ENCODE measurements at regions not wholly inside any gene's neighbourhood (a gene's known extent, or its start where the extent isn't known, plus 50 kb on each side); places are given as distances from the start of the nearest gene placed in this dataset.
A peak's percentile ranks its signal among the peaks of the same experiment; 100 is the strongest.
"Not testable (repeated sequence)": the region's sequence is repeated elsewhere in the genome, so short reads cannot be mapped to it uniquely, and the experiment has no call there.

DNA sequence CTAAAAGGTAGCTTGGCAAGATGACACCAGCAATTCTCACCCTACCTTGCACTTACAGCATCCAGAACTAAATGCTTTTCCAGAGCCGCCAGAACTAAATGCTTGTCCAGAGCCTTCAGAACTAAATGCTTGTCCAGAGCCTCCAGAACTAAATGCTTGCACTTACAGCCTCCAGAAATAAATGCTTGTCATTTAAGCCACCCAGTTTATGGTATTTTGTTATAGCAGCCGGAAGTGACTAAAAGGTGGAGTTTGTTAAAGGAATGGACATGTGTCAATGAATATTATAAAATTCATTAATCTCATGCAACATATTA lies 133.5 kb downstream of the GPX5 start:
- no peak for DNase-seq

GRCh38 chr6:28661097-28661713 lies 135.5 kb downstream of the GPX5 start:
- DNase-seq: no peak

GRCh38 chr6:28664870-28665396 lies 139.3 kb downstream of the GPX5 start:
- no peak for DNase-seq

DNA sequence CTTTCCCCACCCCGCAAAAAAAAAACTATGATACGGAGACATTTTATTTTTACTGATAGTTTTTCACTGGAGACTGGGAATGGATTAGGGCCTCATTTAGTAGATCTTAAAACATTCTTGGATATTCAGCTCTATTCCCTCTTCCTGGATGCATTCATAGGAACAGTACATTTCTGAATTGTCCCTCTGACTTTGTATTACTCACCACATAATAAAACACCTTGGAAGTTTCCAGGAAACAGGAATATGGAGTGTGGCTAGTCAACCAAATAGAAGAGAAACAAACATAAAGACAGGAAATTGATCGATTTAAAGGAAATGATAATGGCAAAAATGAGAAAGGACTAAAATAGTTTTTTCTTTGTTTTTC lies 147.7 kb downstream of the GPX5 start:
- no peak for DNase-seq

DNA sequence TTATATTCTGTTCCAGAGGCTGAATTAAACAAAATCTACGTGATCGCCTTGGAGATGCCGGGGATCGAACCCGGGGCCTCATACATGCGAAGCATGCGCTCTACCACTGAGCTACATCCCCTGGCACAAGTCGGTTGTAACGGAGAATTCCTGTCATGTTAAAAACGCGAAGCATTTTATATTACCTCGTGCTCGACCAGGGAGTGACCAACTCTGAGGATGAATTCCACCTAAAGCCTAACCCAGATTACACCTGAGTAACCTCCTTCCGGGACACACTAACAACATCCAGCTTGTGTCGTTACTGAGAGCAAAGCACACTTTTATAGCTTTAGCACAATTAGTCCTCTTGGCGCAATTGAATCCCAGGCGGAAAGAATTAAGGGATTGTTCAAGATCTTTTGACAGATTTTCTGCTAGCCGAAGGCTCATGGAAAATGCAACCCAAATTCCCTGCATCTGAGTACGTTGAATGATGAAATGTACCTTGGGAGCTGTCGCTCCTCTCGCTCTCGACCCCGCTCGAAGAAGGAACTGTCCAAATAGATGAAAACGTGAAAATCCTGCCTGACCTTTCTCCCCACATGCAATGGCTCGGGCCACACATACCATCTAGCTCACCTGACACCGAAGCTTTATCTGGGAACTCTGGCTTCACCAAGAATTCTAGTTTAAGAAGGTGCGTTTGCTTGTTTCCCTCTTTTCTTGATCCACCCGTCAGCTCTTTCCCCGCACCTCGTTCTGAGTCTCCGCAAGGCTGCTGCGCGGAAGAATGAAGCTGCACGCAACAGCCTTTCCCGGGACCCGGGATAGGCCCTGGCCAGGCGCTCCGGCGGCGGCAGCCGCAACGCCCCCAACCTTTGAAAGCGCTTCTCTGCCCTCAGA lies 148.3 kb downstream of the GPX5 start:
- no peak for DNase-seq

DNA sequence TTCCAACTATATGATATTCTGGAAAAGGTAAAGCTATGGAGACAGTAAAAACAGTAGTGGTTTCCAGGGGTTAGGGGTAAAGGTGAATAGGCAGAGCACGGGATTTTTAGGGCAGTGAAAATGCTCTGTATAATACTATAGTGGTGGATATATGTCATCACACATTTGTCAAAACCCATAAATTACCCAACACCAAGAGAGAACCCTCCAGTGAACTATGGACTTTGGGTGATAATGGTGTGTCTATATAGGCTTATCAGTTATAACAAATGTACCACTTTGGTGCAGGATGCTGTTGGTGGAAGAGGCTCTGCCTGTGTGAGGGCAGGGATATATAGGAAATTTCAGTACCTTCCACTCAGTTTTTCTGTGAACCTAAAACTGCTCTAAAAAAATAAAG lies 149.9 kb downstream of the GPX5 start:
- no peak for DNase-seq

GRCh38 chr6:28682542-28682941 lies 156.9 kb downstream of the GPX5 start:
- DNase-seq: no peak

GRCh38 chr6:28682956-28683685 lies 157.4 kb downstream of the GPX5 start:
- not testable (repeated sequence) for DNase-seq

GRCh38 chr6:28683945-28684538 lies 158.4 kb downstream of the GPX5 start:
- DNase-seq: peak; percentile 46

DNA sequence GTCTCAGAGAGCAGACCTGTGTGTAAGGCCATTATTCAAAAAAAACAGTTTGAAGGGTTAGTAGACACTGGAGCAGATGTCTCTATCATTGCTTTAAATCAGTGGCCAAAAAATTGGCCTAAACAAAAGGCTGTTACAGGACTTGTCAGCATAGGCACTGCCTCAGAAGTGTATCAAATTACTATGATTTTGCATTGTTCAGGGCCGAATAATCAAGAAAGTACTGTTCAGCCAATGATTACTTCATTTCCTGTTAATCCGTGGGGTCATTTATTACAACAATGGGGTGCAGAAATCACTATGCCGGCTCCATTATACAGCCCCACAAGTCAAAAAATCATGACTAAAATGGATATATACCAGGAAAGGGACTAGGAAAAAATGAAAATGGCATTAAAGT lies 160.3 kb downstream of the GPX5 start:
- not testable (repeated sequence) for DNase-seq

DNA sequence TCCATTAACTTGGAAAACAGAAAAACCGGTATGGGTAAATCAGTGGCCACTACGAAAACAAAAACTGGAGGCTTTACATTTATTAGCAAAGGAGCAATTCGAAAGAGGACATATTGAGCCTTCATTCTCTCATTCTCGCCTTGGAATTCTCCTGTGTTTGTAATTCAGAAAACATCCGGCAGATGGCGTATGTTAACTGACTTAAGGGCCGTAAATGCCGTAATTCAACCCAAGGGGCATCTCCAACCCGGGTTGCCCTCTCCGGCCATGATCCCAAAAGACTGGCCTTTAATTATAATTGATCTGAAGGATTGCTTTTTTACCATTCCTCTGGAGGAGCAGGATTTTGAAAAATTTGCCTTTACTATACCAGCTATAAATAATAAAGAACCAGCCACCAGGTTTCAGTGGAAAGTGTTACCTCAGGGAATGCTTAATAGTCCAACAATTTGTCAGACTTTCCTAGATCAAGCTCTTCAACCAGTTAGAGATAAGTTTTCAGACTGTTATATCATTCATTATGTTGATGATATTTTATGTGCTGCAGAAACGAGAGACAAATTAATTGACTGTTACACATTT lies 160.9 kb downstream of the GPX5 start:
- peak; percentile 68 for DNase-seq

- DNase-seq: not testable (repeated sequence)
Measured at GRCh38 chr6:28687309-28687981, 161.8 kb downstream of the GPX5 start.

GRCh38 chr6:28691991-28692390 lies 166.3 kb downstream of the GPX5 start:
- not testable (repeated sequence) for DNase-seq

DNA sequence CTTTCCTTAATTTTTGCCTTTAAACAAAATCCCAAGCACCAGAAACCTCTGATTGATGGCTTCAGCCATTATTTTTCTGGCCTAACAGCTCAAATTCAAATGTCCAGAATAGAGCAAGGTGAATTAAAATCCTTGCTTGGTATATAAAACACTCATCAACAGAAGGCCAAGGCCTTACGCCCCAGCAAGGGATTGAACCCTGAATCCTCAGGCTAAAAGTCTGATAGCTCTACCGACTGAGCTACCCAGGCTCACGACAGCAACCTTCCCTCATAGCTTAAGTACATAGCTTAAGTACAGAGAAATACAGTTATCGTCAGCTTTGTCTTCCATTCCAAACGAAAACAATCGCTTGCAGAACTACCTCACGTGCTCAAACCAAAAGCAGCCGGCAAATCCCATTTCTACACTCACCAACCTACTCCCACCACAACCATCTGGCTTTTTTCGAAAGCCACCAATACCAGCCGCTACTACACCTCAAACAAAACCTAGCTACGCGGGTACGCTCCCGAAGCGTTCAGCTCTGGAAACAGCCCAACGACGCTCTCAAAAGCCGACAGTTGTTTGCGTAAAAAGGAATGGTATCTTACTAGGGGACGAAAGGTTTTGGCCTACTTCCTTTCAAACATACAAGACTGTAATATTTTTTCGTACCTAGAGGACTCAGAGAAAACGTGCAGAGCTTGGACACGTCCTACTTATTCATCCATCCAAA lies 167.5 kb downstream of the GPX5 start:
- DNase-seq: no peak

DNA sequence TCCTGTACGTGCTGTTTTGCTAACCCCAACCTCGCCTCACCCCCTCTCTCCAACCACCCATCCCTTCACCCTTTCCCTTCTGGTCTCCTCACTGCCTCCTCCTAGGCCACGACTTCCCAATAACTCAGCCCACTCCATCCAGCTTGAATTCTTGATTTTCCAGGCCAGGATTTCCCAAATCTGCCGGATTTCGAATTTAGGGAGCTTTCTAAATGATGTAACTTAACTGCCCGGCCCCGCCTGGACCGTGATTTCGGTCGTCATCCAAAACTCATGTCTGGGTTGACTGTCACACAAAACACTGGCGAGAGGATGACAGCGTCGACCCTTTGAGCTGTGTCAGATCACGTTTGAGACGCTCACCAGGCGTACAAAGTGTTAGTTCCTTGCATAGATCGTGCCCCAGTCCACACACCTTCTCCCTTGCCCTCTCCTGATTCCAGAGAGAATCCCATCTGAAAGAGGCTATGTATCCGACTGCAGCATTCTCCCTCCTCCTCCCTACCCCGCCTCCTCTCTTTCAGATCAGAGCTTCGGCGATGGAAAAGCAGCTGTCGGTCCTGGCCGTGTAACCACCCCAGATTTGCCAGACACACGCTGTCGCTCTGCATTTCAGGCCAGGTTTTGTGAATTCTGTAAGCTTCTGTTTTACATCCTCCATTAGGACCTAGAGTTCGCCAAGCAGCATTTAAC lies 168.2 kb downstream of the GPX5 start:
- no peak for DNase-seq

GRCh38 chr6:28695715-28696114 lies 170.0 kb downstream of the GPX5 start:
- DNase-seq: no peak

- DNase-seq: no peak
Measured at GRCh38 chr6:28696167-28696566, 170.5 kb downstream of the GPX5 start.

DNA sequence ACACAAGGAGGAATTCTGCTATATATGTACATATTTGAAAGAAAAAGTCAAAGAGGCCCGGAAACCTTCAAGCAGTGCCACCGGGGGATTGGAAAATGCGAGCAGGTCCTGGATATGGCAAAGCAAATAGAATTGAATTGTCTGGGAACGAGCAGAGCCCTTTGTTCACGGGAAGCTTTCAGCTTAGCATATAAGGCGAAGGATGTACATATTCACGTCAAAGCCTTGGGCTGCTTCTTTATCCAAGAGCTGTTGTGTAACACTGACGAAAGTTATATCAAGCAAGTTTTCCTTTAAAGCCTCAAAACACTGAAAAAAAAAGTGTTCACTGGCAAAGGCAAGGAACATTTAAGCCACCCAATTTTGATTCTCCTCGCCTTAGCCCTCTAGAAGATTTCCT lies 171.0 kb downstream of the GPX5 start:
- no peak for DNase-seq

DNA sequence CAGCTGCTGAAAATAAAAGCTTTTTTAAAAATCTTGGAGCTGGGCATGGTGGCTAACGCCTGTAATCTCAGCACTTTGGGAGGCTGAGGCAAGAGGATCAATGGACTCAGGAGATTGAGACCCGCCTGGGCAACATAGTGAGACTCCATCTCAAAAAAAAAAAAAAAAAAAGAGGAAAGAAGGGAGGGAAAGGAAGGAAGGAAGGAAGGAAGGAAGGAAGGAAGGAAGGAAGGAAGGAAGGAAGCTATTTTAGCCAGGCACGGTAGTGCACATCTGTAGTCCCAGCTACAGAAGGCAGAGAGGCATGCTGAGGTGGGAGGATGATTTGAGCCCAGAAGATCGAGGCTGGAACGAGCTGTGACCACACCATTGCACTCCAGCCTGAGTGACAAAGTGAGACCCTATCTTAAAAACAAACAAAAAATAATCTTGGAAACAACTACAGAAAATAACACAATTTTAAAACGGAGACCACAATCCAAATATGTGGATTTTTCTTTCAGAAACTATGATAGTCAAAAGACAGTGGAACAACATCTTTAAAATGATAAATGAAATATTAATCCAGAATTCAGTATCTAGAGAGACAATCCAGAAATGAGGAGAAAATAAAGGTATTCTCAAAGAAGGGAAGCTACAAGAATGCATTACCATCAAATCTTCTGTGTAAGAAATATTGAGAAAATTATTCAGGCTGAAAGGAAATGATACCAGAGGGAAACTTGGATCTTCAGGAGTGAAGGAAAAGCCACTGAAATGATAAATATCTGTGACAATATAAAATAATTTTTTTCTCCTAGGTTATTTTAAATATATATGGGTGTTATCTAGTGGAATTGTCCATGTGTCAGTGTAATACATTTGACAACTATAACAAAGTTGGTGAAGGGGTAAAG lies 182.0 kb downstream of the GPX5 start:
- no peak for DNase-seq

Measured in CD4-positive, alpha-beta T cell treated with Interleukin-12 subunit alpha and Interleukin-12 subunit beta, for 1 hour (primary cell).